Smooth muscle cell (in vitro differentiated cells): ENCODE measurements at regions not wholly inside any gene's neighbourhood (a gene's known extent, or its start where the extent isn't known, plus 50 kb on each side); places are given as distances from the start of the nearest gene placed in this dataset.

ENCODE experiments used
- DNase-seq: peaks from one replicate; lab custom pipeline; 2025; ENCODE audit not compliant: unreplicated experiment; lab: John Stamatoyannopoulos, UW
- H2AFZ ChIP-seq: fragments of 200-600 bp; sonication (generic); 2 replicates; pipeline ENCODE4 v1.6.0; 2016; ENCODE audit warnings: antibody characterized with exemption, low read depth, mild to moderate bottlenecking
- H3F3A ChIP-seq: fragments of 200-600 bp; sonication (generic); 2 replicates; pipeline ENCODE4 v1.6.0; 2017; ENCODE audit warnings: antibody characterized with exemption, low read depth
- H3K27ac ChIP-seq: fragments of 200-600 bp; sonication (generic); 2 replicates; pipeline ENCODE4 v1.5.1; 2016; ENCODE audit warnings: low read depth, mild to moderate bottlenecking
- H3K27me3 ChIP-seq: fragments of 200-600 bp; sonication (generic); 2 replicates; pipeline ENCODE4 v1.6.1; 2016; ENCODE audit warnings: low read depth, mild to moderate bottlenecking
- H3K36me3 ChIP-seq: fragments of 200-600 bp; sonication (generic); 2 replicates; pipeline ENCODE4 v1.5.1; 2016; ENCODE audit warnings: low read depth
- H3K4me1 ChIP-seq: fragments of 200-600 bp; sonication (generic); 2 replicates; pipeline ENCODE4 v1.5.1; 2016; ENCODE audit warnings: low read depth
- H3K4me2 ChIP-seq: fragments of 200-600 bp; sonication (generic); 2 replicates; pipeline ENCODE4 v1.6.0; 2016; ENCODE audit warnings: mild to moderate bottlenecking
- H3K4me3 ChIP-seq: fragments of 200-600 bp; sonication (generic); 2 replicates; pipeline ENCODE4 v1.5.1; 2016; ENCODE audit warnings: mild to moderate bottlenecking
- H3K79me2 ChIP-seq: fragments of 200-600 bp; sonication (generic); 2 replicates; pipeline ENCODE4 v1.6.0; 2016; ENCODE audit warnings: low read depth, mild to moderate bottlenecking
- H3K9ac ChIP-seq: fragments of 200-600 bp; sonication (generic); 2 replicates; pipeline ENCODE4 v1.6.0; 2016; ENCODE audit warnings: low read depth
- H3K9me3 ChIP-seq: fragments of 200-600 bp; sonication (generic); replicated peaks from 2 replicates; pipeline ENCODE4 v1.5.1; 2016; ENCODE audit warnings: low read depth
- H4K20me1 ChIP-seq: fragments of 200-600 bp; sonication (generic); 2 replicates; pipeline ENCODE4 v1.6.0; 2016; ENCODE audit warnings: low read depth
- WGBS: methylation state at CpG from one replicate; pipeline ENCODE4 v1.1.7; 2016; ENCODE audit warnings: low lambda C conversion rate; 5-methylcytosine and 5-hydroxymethylcytosine counted together
- TF ChIP-seq, protein P1 (sequence below): fragments of 200-600 bp; sonication (generic); IDR thresholded peaks from 2 replicates; pipeline ENCODE4 v1.5.1; 2017; ENCODE audit warnings: borderline replicate concordance, mild to moderate bottlenecking, antibody characterized with exemption; ENCODE audit not compliant: insufficient read depth, poor library complexity, severe bottlenecking

GRCh38 chr1:36725151-36725550 lies 242.4 kb upstream of the CSF3R start:
- H3K4me2 ChIP-seq: no peak overlapping the region
- no peaks in the 10 kb centered on the region for H4K20me1 ChIP-seq
- no peaks in the 10 kb centered on the region for H3F3A ChIP-seq
- H3K9ac ChIP-seq: no peak overlapping the region
- DNase-seq: no peak
- H3K36me3 ChIP-seq: no peaks in the 10 kb centered on the region
- H3K4me1 ChIP-seq: no peaks in the 10 kb centered on the region
- H3K4me3 ChIP-seq: no peak overlapping the region
- H3K9me3 ChIP-seq: no peaks in the 10 kb centered on the region
- H3K27me3 ChIP-seq: peaks cover 21% of the 10 kb centered on the region
- H2AFZ ChIP-seq: no peak overlapping the region
- TF ChIP-seq, protein P1, sequence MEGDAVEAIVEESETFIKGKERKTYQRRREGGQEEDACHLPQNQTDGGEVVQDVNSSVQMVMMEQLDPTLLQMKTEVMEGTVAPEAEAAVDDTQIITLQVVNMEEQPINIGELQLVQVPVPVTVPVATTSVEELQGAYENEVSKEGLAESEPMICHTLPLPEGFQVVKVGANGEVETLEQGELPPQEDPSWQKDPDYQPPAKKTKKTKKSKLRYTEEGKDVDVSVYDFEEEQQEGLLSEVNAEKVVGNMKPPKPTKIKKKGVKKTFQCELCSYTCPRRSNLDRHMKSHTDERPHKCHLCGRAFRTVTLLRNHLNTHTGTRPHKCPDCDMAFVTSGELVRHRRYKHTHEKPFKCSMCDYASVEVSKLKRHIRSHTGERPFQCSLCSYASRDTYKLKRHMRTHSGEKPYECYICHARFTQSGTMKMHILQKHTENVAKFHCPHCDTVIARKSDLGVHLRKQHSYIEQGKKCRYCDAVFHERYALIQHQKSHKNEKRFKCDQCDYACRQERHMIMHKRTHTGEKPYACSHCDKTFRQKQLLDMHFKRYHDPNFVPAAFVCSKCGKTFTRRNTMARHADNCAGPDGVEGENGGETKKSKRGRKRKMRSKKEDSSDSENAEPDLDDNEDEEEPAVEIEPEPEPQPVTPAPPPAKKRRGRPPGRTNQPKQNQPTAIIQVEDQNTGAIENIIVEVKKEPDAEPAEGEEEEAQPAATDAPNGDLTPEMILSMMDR: no peak
- H3K79me2 ChIP-seq: no peaks in the 10 kb centered on the region
- WGBS: 91% methylated on average over 3 of the region's 3 CpGs
- no peak overlapping the region for H3K27ac ChIP-seq

DNA sequence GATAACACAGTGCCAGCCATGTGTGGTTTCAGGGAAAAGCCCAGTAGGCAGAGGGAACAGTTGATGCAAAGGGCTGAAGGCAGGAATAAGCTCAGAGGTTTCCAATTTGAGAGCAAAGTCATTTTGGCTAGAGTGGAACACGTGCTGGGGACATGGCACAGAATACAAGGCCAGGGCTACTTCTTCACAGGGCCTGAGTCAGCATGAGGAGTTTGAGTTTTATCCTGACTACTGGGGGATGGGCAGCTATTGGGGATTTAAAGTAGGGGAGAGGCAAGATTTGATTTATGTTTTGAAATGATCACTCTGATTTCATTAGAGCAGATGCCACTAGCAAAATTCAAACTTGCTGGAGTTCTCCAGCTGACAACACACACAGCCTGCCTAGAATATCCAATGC lies 241.1 kb upstream of the CSF3R start:
- Histone ChIP-seq H3K36me3 (no peaks in the 10 kb centered on the region), H3K27me3 (peaks cover 23% of the 10 kb centered on the region), H3F3A (no peaks in the 10 kb centered on the region), H3K79me2 (no peaks in the 10 kb centered on the region), H2AFZ (no peak overlapping the region), H3K9ac (no peak overlapping the region), H3K9me3 (no peaks in the 10 kb centered on the region), H3K27ac (no peak overlapping the region), H3K4me2 (no peak overlapping the region), H3K4me3 (no peak overlapping the region), H3K4me1 (no peaks in the 10 kb centered on the region), H4K20me1 (no peaks in the 10 kb centered on the region)
- DNase-seq: no peak
- 67% methylated on average over 1 of the region's 1 CpG for WGBS
- TF ChIP-seq, protein P1: no peak

- Histone ChIP-seq H3F3A (no peaks in the 10 kb centered on the region), H3K27me3 (peaks cover 23% of the 10 kb centered on the region), H3K79me2 (no peaks in the 10 kb centered on the region), H3K4me1 (no peaks in the 10 kb centered on the region), H2AFZ (no peak overlapping the region), H3K4me2 (no peak overlapping the region), H3K27ac (no peak overlapping the region), H3K4me3 (no peak overlapping the region), H3K36me3 (no peaks in the 10 kb centered on the region), H4K20me1 (no peaks in the 10 kb centered on the region), H3K9me3 (no peaks in the 10 kb centered on the region), H3K9ac (no peak overlapping the region)
- DNase-seq: no peak
- 80% methylated on average over 5 of the region's 5 CpGs for WGBS
- TF ChIP-seq, protein P1: no peak
Observed at GRCh38 chr1:36722871-36723270, 240.2 kb upstream of the CSF3R start.

GRCh38 chr1:36721261-36721660 lies 238.5 kb upstream of the CSF3R start:
- no peaks in the 10 kb centered on the region for H4K20me1 ChIP-seq
- peaks cover 23% of the 10 kb centered on the region for H3K27me3 ChIP-seq
- no peak overlapping the region for H2AFZ ChIP-seq
- H3K9ac ChIP-seq: no peak overlapping the region
- no peak overlapping the region for H3K4me3 ChIP-seq
- no peaks in the 10 kb centered on the region for H3K9me3 ChIP-seq
- no peaks in the 10 kb centered on the region for H3F3A ChIP-seq
- H3K4me1 ChIP-seq: no peaks in the 10 kb centered on the region
- no peak overlapping the region for H3K27ac ChIP-seq
- H3K4me2 ChIP-seq: no peak overlapping the region
- TF ChIP-seq, protein P1: no peak
- H3K79me2 ChIP-seq: no peaks in the 10 kb centered on the region
- WGBS: 81% methylated on average over 6 of the region's 6 CpGs
- no peaks in the 10 kb centered on the region for H3K36me3 ChIP-seq
- no peak for DNase-seq
